GM12878 (cell line): ENCODE measurements at regions not wholly inside any gene's neighbourhood (a gene's known extent, or its start where the extent isn't known, plus 50 kb on each side); places are given as distances from the start of the nearest gene placed in this dataset.

Experiments
- ATAC-seq: fragments of 200-7000 bp; cut with Tn5 transposase; 3 replicates; pipeline ENCODE4 v1.9.1; 2020; ENCODE audit warnings: mild to moderate bottlenecking, moderate library complexity
- BruUV-seq: library from RNA; stranded (reverse); fragments of 400-500 nt; replicated peaks from 2 replicates; lab custom pipeline; 2021; lab: Mats Ljungman, UMichigan
- CTCF ChIA-PET: fragments of 300-600 bp; sonication (Branson Sonifier 250); formaldehyde crosslinking; extraction: SDS; loops from one replicate; lab custom pipeline; 2021; ENCODE audit warnings: inconsistent platforms; lab: Yijun Ruan, JAX
- POLR2A ChIA-PET: fragments of 350-600 bp; formaldehyde crosslinking; extraction: SDS; loops from one replicate; lab custom pipeline; 2021; ENCODE audit warnings: inconsistent platforms; lab: Charles Lee
- RAD21 ChIA-PET: fragments of 300-600 bp; sonication (Branson Sonifier 250); formaldehyde crosslinking; loops from one replicate; lab custom pipeline; 2023; ENCODE audit warnings: antibody characterized with exemption; ENCODE audit not compliant: unreplicated experiment; lab: Charles Lee
- SMC1A ChIA-PET: fragments of 300-600 bp; sonication (Branson Sonifier 250); formaldehyde crosslinking; loops from one replicate; lab custom pipeline; 2023; ENCODE audit not compliant: unreplicated experiment, uncharacterized antibody; lab: Charles Lee
- DNase-seq: peaks from one replicate; pipeline ENCODE4 v3.0.0-alpha.2; 2011; ENCODE audit warnings: low read depth, low spot score
- FAIRE-seq: peaks from 3 replicates; lab custom pipeline; 2011; peaks lifted over from hg19 to GRCh38; lab: Jason Lieb, UNC
- H2AFZ ChIP-seq: 2 replicates; pipeline ENCODE4 v1.6.0; 2011; ENCODE audit warnings: low read depth, low read length, control low read depth; ENCODE audit not compliant: control insufficient read depth
- H3K27ac ChIP-seq: 2 replicates; pipeline ENCODE4 v1.5.1; 2011; ENCODE audit warnings: control low read depth; ENCODE audit not compliant: control insufficient read depth, insufficient read depth
- H3K27me3 ChIP-seq, 2 experiments: replicated peaks in 1 of 2; 2 replicates each; pipeline versions ENCODE4 v1.6.0 to v1.6.1; 2011; ENCODE audit warnings: low read length in 1 of 2; ENCODE audit not compliant: control insufficient read depth in 2 of 2, insufficient read depth in 2 of 2
- H3K36me3 ChIP-seq, 2 experiments: 2 replicates each; pipeline ENCODE4 v1.5.1; 2011; ENCODE audit warnings: low read length in 1 of 2; ENCODE audit not compliant: control insufficient read depth in 2 of 2, insufficient read depth in 2 of 2
- H3K4me1 ChIP-seq: 2 replicates; pipeline ENCODE4 v1.6.1; 2011; ENCODE audit warnings: mild to moderate bottlenecking, low read length, moderate library complexity, mixed read lengths; ENCODE audit not compliant: control insufficient read depth, insufficient read depth
- H3K4me2 ChIP-seq: 2 replicates; pipeline ENCODE4 v1.6.0; 2011; ENCODE audit warnings: control low read depth; ENCODE audit not compliant: control insufficient read depth, insufficient read depth
- H3K4me3 ChIP-seq: fragments of 200-600 bp; sonication (generic); 2 replicates; pipeline ENCODE4 v1.5.1; 2016
- H3K79me2 ChIP-seq: 2 replicates; pipeline ENCODE4 v1.6.0; 2011; ENCODE audit warnings: low read length; ENCODE audit not compliant: control insufficient read depth, insufficient read depth
- H3K9ac ChIP-seq: 2 replicates; pipeline ENCODE4 v1.8.0; 2011; ENCODE audit warnings: low read length, control low read depth, mixed read lengths; ENCODE audit not compliant: control insufficient read depth, insufficient read depth
- H3K9me3 ChIP-seq: replicated peaks from 3 replicates; pipeline ENCODE4 v1.5.1; 2011; ENCODE audit warnings: mild to moderate bottlenecking, low read length; ENCODE audit not compliant: control insufficient read depth, insufficient read depth
- H4K20me1 ChIP-seq: 2 replicates; pipeline ENCODE4 v1.6.0; 2011; ENCODE audit not compliant: control insufficient read depth, insufficient read depth
- CBX5 ChIP-seq: sonication (generic); IDR thresholded peaks from 2 replicates; pipeline ENCODE4 v1.6.1; 2016; ENCODE audit warnings: low read depth, moderate library complexity, mild to moderate bottlenecking, inconsistent platforms
- EED ChIP-seq: sonication (generic); IDR thresholded peaks from 2 replicates; pipeline ENCODE4 v1.6.1; 2016; ENCODE audit warnings: antibody characterized with exemption, low read depth
- EGR1 ChIP-seq, 2 experiments: IDR thresholded peaks; 1 replicate in 1 of 2; 2 replicates in 1 of 2; pipeline ENCODE4 v1.6.1; 2011 to 2012; ENCODE audit warnings: low read depth in 2 of 2, low read length in 2 of 2, borderline replicate concordance in 1 of 2, mild to moderate bottlenecking in 1 of 2, moderate library complexity in 1 of 2
- EP300 ChIP-seq, 2 experiments: fragments of 150-350 bp in 1 of 2; IDR thresholded peaks; 2 replicates each; pipeline ENCODE4 v1.6.1; 2011 to 2012; ENCODE audit warnings: low read depth in 2 of 2, low read length in 2 of 2, borderline replicate concordance in 1 of 2, improper control_type of control experiment in 1 of 2, inconsistent platforms in 1 of 2; ENCODE audit not compliant: control insufficient read depth in 1 of 2
- GABPA ChIP-seq: IDR thresholded peaks from 2 replicates; pipeline ENCODE4 v1.6.1; 2014; ENCODE audit warnings: antibody characterized with exemption, low read depth, mild to moderate bottlenecking, inconsistent platforms
- NR2C1 ChIP-seq: fragments of 450-650 bp; IDR thresholded peaks from 2 replicates; pipeline ENCODE4 v1.6.1; 2017; ENCODE audit warnings: antibody characterized with exemption, mild to moderate bottlenecking, moderate library complexity
- PML ChIP-seq: IDR thresholded peaks from 2 replicates; pipeline ENCODE4 v1.6.1; 2012; ENCODE audit warnings: low read length, inconsistent platforms
- YBX1 ChIP-seq: fragments of 450-650 bp; IDR thresholded peaks from 2 replicates; pipeline ENCODE4 v1.6.1; 2016; ENCODE audit warnings: antibody characterized with exemption
- ZNF207 ChIP-seq: fragments of 450-650 bp; IDR thresholded peaks from 2 replicates; pipeline ENCODE4 v1.6.1; 2014; ENCODE audit warnings: antibody characterized with exemption, mild to moderate bottlenecking, borderline replicate concordance
- WGBS: methylation state at CpG from one replicate; pipeline ENCODE4 v1.1.6; 2016; ENCODE audit warnings: low lambda C conversion rate; ENCODE audit not compliant: insufficient replicate concordance, insufficient coverage; ENCODE audit errors: missing lambda C conversion rate; 5-methylcytosine and 5-hydroxymethylcytosine counted together
- in situ Hi-C: fragments of 300-500 bp; cut with MboI; formaldehyde crosslinking; loops from 9 replicates; pipeline ENCODE4 v1.14.3; 2018; ENCODE audit warnings: mixed read lengths
- intact Hi-C: fragments of 100-400 bp; cut with micrococcal nuclease; formaldehyde crosslinking; loops from one replicate; pipeline ENCODE4 v1.14.2; 2022; ENCODE audit not compliant: unreplicated experiment
- TF ChIP-seq, protein P1 (sequence below): fragments of 450-650 bp; formaldehyde crosslinking; IDR thresholded peaks from 2 replicates; pipeline ENCODE4 v1.4.0; 2020; ENCODE audit warnings: mild to moderate bottlenecking, moderate library complexity
- TF ChIP-seq, protein P2 (sequence below): IDR thresholded peaks from 2 replicates; pipeline ENCODE4 v1.6.1; 2011; ENCODE audit warnings: borderline replicate concordance, low read depth, mild to moderate bottlenecking, moderate library complexity, low read length; ENCODE audit not compliant: insufficient read depth, poor library complexity, severe bottlenecking
- TF ChIP-seq, protein P3 (sequence below): IDR thresholded peaks from 2 replicates; pipeline ENCODE4 v1.6.1; 2012; ENCODE audit warnings: low read depth, low read length, improper control_type of control experiment
- TF ChIP-seq, protein P4 (sequence below): IDR thresholded peaks from 2 replicates; pipeline ENCODE4 v1.6.1; 2012; ENCODE audit warnings: low read length, inconsistent platforms
- TF ChIP-seq, protein P5 (sequence below): IDR thresholded peaks from 2 replicates; pipeline ENCODE4 v1.6.1; 2011; ENCODE audit warnings: low read depth, low read length, improper control_type of control experiment, borderline replicate concordance

DNA sequence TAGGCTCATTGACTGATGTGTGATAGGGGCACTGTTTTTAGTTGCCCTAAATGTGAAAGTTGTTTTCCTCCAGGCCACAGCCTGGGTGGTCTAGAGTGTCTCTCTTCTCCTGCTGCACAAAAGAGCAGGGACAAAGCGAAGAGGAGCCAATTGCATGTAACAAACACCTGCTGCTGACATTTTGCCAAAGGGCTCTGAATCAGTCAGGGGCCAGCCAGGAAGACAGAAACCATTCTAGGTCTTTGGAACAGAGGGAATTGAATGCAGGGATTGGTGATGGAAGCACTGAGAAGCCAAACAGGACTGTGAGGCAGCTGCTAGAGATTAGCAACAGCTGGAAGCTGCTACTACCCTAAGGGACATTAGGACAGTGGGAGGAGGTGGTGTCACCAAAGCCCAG lies 185.3 kb upstream of the POU3F1 start (continued):
- TF ChIP-seq, protein P1, sequence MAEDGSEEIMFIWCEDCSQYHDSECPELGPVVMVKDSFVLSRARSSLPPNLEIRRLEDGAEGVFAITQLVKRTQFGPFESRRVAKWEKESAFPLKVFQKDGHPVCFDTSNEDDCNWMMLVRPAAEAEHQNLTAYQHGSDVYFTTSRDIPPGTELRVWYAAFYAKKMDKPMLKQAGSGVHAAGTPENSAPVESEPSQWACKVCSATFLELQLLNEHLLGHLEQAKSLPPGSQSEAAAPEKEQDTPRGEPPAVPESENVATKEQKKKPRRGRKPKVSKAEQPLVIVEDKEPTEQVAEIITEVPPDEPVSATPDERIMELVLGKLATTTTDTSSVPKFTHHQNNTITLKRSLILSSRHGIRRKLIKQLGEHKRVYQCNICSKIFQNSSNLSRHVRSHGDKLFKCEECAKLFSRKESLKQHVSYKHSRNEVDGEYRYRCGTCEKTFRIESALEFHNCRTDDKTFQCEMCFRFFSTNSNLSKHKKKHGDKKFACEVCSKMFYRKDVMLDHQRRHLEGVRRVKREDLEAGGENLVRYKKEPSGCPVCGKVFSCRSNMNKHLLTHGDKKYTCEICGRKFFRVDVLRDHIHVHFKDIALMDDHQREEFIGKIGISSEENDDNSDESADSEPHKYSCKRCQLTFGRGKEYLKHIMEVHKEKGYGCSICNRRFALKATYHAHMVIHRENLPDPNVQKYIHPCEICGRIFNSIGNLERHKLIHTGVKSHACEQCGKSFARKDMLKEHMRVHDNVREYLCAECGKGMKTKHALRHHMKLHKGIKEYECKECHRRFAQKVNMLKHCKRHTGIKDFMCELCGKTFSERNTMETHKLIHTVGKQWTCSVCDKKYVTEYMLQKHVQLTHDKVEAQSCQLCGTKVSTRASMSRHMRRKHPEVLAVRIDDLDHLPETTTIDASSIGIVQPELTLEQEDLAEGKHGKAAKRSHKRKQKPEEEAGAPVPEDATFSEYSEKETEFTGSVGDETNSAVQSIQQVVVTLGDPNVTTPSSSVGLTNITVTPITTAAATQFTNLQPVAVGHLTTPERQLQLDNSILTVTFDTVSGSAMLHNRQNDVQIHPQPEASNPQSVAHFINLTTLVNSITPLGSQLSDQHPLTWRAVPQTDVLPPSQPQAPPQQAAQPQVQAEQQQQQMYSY (CRISPR knock-in tag), result no peak
- TF ChIP-seq EP300 (IDR thresholded peaks at IDR 0.05; ENCODE audit: borderline replicate concordance in 1 of 2, control insufficient read depth in 1 of 2, low read depth in 2 of 2, low read length in 2 of 2), result no peak
- no peak for TF ChIP-seq GABPA

DNA sequence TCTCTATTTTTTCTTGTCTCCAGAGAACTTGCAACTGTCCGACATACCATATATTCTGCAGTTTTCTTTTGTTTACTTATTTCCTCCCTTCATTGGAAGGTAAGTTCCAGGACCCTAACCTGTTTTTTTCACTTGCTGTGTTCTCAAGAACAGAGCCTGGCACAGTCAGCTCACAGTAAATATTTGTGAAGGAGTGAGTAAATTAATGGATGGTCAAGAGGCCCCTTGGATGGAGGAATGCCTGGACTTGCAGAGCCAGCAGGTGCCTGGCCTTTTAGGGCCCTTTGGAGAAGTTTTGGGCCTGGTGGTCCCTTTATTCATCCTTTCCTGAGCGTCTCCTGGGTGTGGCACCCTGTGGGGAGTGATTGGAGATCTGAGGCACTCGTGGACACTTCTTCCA lies 182.1 kb upstream of the POU3F1 start:
- no peak overlapping the region for H3K4me2 ChIP-seq
- RAD21 ChIA-PET, result no interaction called here
- TF ChIP-seq EED, result no peak
- no peak for TF ChIP-seq ZNF207
- TF ChIP-seq, protein P2, sequence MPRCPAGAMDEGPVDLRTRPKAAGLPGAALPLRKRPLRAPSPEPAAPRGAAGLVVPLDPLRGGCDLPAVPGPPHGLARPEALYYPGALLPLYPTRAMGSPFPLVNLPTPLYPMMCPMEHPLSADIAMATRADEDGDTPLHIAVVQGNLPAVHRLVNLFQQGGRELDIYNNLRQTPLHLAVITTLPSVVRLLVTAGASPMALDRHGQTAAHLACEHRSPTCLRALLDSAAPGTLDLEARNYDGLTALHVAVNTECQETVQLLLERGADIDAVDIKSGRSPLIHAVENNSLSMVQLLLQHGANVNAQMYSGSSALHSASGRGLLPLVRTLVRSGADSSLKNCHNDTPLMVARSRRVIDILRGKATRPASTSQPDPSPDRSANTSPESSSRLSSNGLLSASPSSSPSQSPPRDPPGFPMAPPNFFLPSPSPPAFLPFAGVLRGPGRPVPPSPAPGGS, result no peak
- no peak for TF ChIP-seq EGR1 (IDR thresholded peaks at IDR 0.05; ENCODE audit: borderline replicate concordance in 1 of 2, low read depth in 2 of 2, low read length in 2 of 2)
- TF ChIP-seq, protein P3, sequence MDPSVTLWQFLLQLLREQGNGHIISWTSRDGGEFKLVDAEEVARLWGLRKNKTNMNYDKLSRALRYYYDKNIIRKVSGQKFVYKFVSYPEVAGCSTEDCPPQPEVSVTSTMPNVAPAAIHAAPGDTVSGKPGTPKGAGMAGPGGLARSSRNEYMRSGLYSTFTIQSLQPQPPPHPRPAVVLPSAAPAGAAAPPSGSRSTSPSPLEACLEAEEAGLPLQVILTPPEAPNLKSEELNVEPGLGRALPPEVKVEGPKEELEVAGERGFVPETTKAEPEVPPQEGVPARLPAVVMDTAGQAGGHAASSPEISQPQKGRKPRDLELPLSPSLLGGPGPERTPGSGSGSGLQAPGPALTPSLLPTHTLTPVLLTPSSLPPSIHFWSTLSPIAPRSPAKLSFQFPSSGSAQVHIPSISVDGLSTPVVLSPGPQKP, result no peak
- no peak for TF ChIP-seq PML
- TF ChIP-seq CBX5, result no peak
- no peak for TF ChIP-seq YBX1
- TF ChIP-seq, protein P4, sequence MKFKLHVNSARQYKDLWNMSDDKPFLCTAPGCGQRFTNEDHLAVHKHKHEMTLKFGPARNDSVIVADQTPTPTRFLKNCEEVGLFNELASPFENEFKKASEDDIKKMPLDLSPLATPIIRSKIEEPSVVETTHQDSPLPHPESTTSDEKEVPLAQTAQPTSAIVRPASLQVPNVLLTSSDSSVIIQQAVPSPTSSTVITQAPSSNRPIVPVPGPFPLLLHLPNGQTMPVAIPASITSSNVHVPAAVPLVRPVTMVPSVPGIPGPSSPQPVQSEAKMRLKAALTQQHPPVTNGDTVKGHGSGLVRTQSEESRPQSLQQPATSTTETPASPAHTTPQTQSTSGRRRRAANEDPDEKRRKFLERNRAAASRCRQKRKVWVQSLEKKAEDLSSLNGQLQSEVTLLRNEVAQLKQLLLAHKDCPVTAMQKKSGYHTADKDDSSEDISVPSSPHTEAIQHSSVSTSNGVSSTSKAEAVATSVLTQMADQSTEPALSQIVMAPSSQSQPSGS, result no peak
- TF ChIP-seq, protein P5, sequence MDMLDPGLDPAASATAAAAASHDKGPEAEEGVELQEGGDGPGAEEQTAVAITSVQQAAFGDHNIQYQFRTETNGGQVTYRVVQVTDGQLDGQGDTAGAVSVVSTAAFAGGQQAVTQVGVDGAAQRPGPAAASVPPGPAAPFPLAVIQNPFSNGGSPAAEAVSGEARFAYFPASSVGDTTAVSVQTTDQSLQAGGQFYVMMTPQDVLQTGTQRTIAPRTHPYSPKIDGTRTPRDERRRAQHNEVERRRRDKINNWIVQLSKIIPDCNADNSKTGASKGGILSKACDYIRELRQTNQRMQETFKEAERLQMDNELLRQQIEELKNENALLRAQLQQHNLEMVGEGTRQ, result no peak
- TF ChIP-seq NR2C1, result no peak

More for the DNA sequence above, 182.1 kb upstream of the POU3F1 start:
- no peaks in the 10 kb centered on the region for H3K4me1 ChIP-seq
- FAIRE-seq, result no peak
- no peak overlapping the region for H3K9ac ChIP-seq
- H3K36me3 ChIP-seq, result no peaks in the 10 kb centered on the region
- no peaks in the 10 kb centered on the region for H3K9me3 ChIP-seq
- no peaks in the 10 kb centered on the region for H4K20me1 ChIP-seq
- ChIA-PET POLR2A (no interaction called here), CTCF (no interaction called here), SMC1A (interaction anchor here (1.4 kb wide), 1 partner anchor 36 kb away, joined by 4 read pairs; no protein-coding TSS in a partner anchor)
- H3K4me3 ChIP-seq, result no peak overlapping the region
- H2AFZ ChIP-seq, result no peak overlapping the region
- in situ Hi-C loops, result no loop called here
- H3K27ac ChIP-seq, result no peak overlapping the region
- 7% methylated on average over 3 of the region's 3 CpGs for WGBS
- no peak for ATAC-seq
- H3K79me2 ChIP-seq, result no peaks in the 10 kb centered on the region
- no peaks in the 10 kb centered on the region; a peak in 1 of 4 replicates for H3K27me3 ChIP-seq
- intact Hi-C loops, result no loop called here
- no peak for DNase-seq
- no TSS peak for BruUV-seq
